ENCODE measurements at regions not wholly inside any gene's neighbourhood (a gene's known extent, or its start where the extent isn't known, plus 50 kb on each side); places are given as distances from the start of the nearest gene placed in this dataset.

GRCh38 chrX:39832211-39832610, 265.5 kb downstream of the BCOR start:
- no peak overlapping the region for H2AFZ ChIP-seq (ENCODE audit: low read length)
- H3K27me3 ChIP-seq (ENCODE audit: insufficient read depth, low read length) = no peaks in the 10 kb centered on the region; the same call in 1 of the 2 replicates
- no peak overlapping the region for H3T11ph ChIP-seq (ENCODE audit: low read length)
- H3K27ac ChIP-seq (ENCODE audit: insufficient read length, low read depth, low read length) = no peak overlapping the region
- Mint-ChIP-seq H3K4me3 (no peak overlapping the region), H3K27ac (no peak overlapping the region), H3K9me3 (peaks cover 54 to 77% of the 10 kb centered on the region in 2 experiments), H3K36me3 (ENCODE audit: insufficient read depth in 1 of 3, low read depth in 3 of 3) (peaks cover 0 to 6% (median 2%) of the 10 kb centered on the region in 3 experiments; a peak in 5 of 7 replicates), H3K27me3 (ENCODE audit: low read depth) (peaks cover 6% of the 10 kb centered on the region), H3K4me1 (peaks cover 2 to 3% of the 10 kb centered on the region in 2 experiments; a peak in 2 of 4 replicates)
- DNase-seq = no peak
- no peak overlapping the region for H2AK5ac ChIP-seq (ENCODE audit: insufficient read length, low read length)
- H4K8ac ChIP-seq (replicated peaks; ENCODE audit: insufficient read length, low read depth, low read length) = no peak overlapping the region
- H3K9ac ChIP-seq (ENCODE audit: extremely low read depth, insufficient read length, low read length) = no peak overlapping the region
- no CpG with 5 or more reads among the region's 11 CpGs for WGBS (ENCODE audit: extremely low coverage, insufficient read length, low lambda C conversion rate)
- no peak overlapping the region for H3K23ac ChIP-seq (ENCODE audit: insufficient read length, low read depth, low read length)
- no peaks in the 10 kb centered on the region for H3K9me3 ChIP-seq (ENCODE audit: control insufficient read depth, low read depth, low read length)
- no peak overlapping the region for H2BK5ac ChIP-seq (ENCODE audit: insufficient read length, low read length)
- no peak overlapping the region for H2BK15ac ChIP-seq (ENCODE audit: low read depth, low read length)
- no peaks in the 10 kb centered on the region for H3K4me1 ChIP-seq (ENCODE audit: insufficient read depth, low read length)
- H2BK120ac ChIP-seq (ENCODE audit: low read depth, low read length, poor library complexity, severe bottlenecking) = no peak overlapping the region
- no peak overlapping the region for H4K91ac ChIP-seq (ENCODE audit: insufficient read length, low read depth, low read length)
- H3K4ac ChIP-seq (ENCODE audit: low read depth, low read length) = no peak overlapping the region
- H3K18ac ChIP-seq (ENCODE audit: insufficient read length, low read depth, low read length) = no peak overlapping the region
- H4K5ac ChIP-seq (ENCODE audit: insufficient read length, low read depth, low read length) = no peak overlapping the region
- no peak for TF ChIP-seq CTCF (conservative IDR thresholded peaks at IDR 0.05)
- no peak overlapping the region for H2BK20ac ChIP-seq (ENCODE audit: low read depth, low read length, poor library complexity, severe bottlenecking)
- no peak overlapping the region for H3K4me2 ChIP-seq (ENCODE audit: insufficient read depth, insufficient read length, low read length)
- no peaks in the 10 kb centered on the region for H4K20me1 ChIP-seq (ENCODE audit: control insufficient read depth, insufficient read depth, insufficient read length)
- no peak overlapping the region for H2BK12ac ChIP-seq (ENCODE audit: insufficient read length, low read depth, low read length)
- H3K79me1 ChIP-seq (ENCODE audit: insufficient read depth, low read depth, low read length, poor library complexity, severe bottlenecking) = no peaks in the 10 kb centered on the region
- no peaks in the 10 kb centered on the region for H3K79me2 ChIP-seq (ENCODE audit: insufficient read depth, low read length)
- no peaks in the 10 kb centered on the region for H3K23me2 ChIP-seq (ENCODE audit: insufficient read length, low read depth, low read length, poor library complexity, severe bottlenecking)
- no peak overlapping the region for H3K14ac ChIP-seq (ENCODE audit: insufficient read depth, low read length)
- no peak overlapping the region for H3K56ac ChIP-seq (ENCODE audit: insufficient read length, low read depth, low read length)

All from H9 (cell line).